A673 (cell line): ENCODE measurements at regions not wholly inside any gene's neighbourhood (a gene's known extent, or its start where the extent isn't known, plus 50 kb on each side); places are given as distances from the start of the nearest gene placed in this dataset.

Experiments used
- BruUV-seq: library from RNA; stranded (reverse); fragments of 400-500 nt; replicated peaks from 2 replicates; lab custom pipeline; 2021; lab: Mats Ljungman, UMichigan
- CTCF ChIA-PET: fragments of 300-600 bp; sonication (Branson Sonifier 250); formaldehyde crosslinking; loops from one replicate; lab custom pipeline; 2022; ENCODE audit warnings: antibody characterized with exemption; lab: Charles Lee
- POLR2A ChIA-PET: fragments of 300-600 bp; sonication (Branson Sonifier 250); formaldehyde crosslinking; loops from one replicate; lab custom pipeline; 2022; ENCODE audit warnings: antibody characterized with exemption; ENCODE audit not compliant: low non-redundant PET; lab: Charles Lee
- DNase-seq: peaks from one replicate; pipeline ENCODE4 v3.0.0-alpha.2; 2015; ENCODE audit warnings: low spot score
- H3K27ac ChIP-seq: fragments of 200-600 bp; sonication (generic); 2 replicates; pipeline ENCODE4 v1.5.1; 2016; ENCODE audit warnings: mixed run types, low read depth, mild to moderate bottlenecking, mixed read lengths, antibody characterized with exemption, low read length; ENCODE audit not compliant: poor library complexity, severe bottlenecking
- H3K27me3 ChIP-seq: fragments of 200-600 bp; sonication (generic); replicated peaks from 2 replicates; pipeline ENCODE4 v1.6.1; 2017; ENCODE audit warnings: mixed run types, low read depth, mild to moderate bottlenecking, mixed read lengths, antibody characterized with exemption, low read length; ENCODE audit not compliant: insufficient read depth, poor library complexity
- H3K36me3 ChIP-seq: fragments of 200-600 bp; sonication (generic); 2 replicates; pipeline ENCODE4 v1.6.1; 2016; ENCODE audit warnings: mixed run types, mild to moderate bottlenecking, mixed read lengths, antibody characterized with exemption, low read length; ENCODE audit not compliant: insufficient read depth, poor library complexity, severe bottlenecking
- H3K4me1 ChIP-seq: fragments of 200-600 bp; sonication (generic); 2 replicates; pipeline ENCODE4 v1.6.1; 2017; ENCODE audit warnings: mixed run types, mild to moderate bottlenecking, mixed read lengths, antibody characterized with exemption, low read length; ENCODE audit not compliant: insufficient read depth, poor library complexity, severe bottlenecking
- H3K4me3 ChIP-seq: fragments of 200-600 bp; sonication (generic); 2 replicates; pipeline ENCODE4 v1.5.1; 2016; ENCODE audit warnings: low read depth, mixed run types, mild to moderate bottlenecking, mixed read lengths, low read length; ENCODE audit not compliant: poor library complexity, severe bottlenecking
- H3K9me3 ChIP-seq: fragments of 200-600 bp; sonication (generic); 2 replicates; pipeline ENCODE4 v1.6.1; 2016; ENCODE audit warnings: mixed run types, low read depth, mild to moderate bottlenecking, mixed read lengths, antibody characterized with exemption, low read length; ENCODE audit not compliant: poor library complexity, severe bottlenecking
- EZH2 ChIP-seq: fragments of 200-600 bp; sonication (generic); IDR thresholded peaks from 2 replicates; pipeline ENCODE4 v1.6.1; 2017; ENCODE audit warnings: borderline replicate concordance, low read depth, mild to moderate bottlenecking, mixed read lengths, antibody characterized with exemption, low read length; ENCODE audit not compliant: poor library complexity, severe bottlenecking
- intact Hi-C: fragments of 100-400 bp; cut with micrococcal nuclease; formaldehyde crosslinking; loops from one replicate; pipeline ENCODE4 v1.10.0; 2022; ENCODE audit not compliant: unreplicated experiment
- TF ChIP-seq, protein P1 (sequence below): fragments of 300-800, 200-600 bp; sonication (generic); conservative IDR thresholded peaks from 2 replicates; pipeline ENCODE4 v1.5.1; 2017; ENCODE audit warnings: low read depth, mild to moderate bottlenecking, antibody characterized with exemption, low read length, moderate library complexity, mixed read lengths

DNA sequence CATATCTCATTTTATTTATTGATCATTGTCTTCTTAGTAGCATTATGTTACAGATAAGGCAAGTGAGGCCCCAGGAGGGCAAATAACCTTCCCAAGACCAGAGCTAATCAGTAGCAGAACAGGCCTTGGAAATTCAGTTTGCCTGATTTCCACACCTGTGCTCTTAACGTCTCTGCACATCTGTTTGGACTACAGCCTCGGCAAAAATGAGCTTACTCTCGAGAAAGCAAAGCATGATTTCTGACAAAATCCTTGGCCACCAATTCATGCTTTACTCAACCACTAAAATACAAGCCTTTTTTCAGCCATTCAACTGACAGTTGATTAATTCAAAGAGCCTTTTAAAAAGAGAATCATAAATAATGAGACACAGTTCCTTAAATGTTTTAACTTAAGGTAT, 309.3 kb upstream of the HTR2A start:
- Histone ChIP-seq H3K4me1 (no peaks in the 10 kb centered on the region), H3K9me3 (no peaks in the 10 kb centered on the region), H3K36me3 (no peaks in the 10 kb centered on the region), H3K27ac (no peak overlapping the region), H3K27me3 (no peaks in the 10 kb centered on the region), H3K4me3 (no peak overlapping the region)
- BruUV-seq: no TSS peak
- no peak for DNase-seq
- ChIA-PET POLR2A (no interaction called here), CTCF (no interaction called here)
- no peak for TF ChIP-seq EZH2
- TF ChIP-seq, protein P1, sequence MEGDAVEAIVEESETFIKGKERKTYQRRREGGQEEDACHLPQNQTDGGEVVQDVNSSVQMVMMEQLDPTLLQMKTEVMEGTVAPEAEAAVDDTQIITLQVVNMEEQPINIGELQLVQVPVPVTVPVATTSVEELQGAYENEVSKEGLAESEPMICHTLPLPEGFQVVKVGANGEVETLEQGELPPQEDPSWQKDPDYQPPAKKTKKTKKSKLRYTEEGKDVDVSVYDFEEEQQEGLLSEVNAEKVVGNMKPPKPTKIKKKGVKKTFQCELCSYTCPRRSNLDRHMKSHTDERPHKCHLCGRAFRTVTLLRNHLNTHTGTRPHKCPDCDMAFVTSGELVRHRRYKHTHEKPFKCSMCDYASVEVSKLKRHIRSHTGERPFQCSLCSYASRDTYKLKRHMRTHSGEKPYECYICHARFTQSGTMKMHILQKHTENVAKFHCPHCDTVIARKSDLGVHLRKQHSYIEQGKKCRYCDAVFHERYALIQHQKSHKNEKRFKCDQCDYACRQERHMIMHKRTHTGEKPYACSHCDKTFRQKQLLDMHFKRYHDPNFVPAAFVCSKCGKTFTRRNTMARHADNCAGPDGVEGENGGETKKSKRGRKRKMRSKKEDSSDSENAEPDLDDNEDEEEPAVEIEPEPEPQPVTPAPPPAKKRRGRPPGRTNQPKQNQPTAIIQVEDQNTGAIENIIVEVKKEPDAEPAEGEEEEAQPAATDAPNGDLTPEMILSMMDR: no peak
- intact Hi-C loops: no loop called here

DNA sequence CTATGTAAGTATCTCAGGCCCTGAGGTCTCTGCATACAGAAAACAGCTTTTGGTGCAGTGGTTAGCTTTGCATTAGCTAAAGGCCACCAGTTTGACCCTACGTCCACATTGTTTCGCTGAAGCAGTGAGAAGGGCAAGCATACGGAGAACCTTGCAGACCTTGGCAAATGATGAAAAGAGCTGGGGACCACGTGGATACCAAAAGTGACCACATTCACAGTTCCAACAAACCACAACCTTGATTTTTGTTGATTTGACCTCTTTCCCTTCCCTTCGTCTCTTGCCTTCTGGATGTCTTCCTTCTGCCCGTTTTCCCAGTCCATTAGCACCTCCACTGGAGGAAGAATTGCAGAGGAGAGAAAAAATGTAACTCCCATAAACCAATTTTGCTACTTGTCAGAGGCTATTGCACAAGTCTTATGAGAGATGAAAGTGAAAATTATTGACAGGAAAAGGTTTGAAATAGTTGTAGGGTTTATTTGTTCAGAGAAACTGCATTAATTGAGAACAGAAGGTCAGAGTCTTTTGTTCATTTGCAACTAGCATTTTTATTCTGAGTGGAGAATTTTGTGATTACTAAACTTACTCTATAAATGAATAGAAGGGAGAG, 293.9 kb upstream of the HTR2A start:
- CTCF ChIA-PET: no interaction called here
- H3K27me3 ChIP-seq: peaks cover 40% of the 10 kb centered on the region
- H3K4me3 ChIP-seq: no peak overlapping the region
- BruUV-seq: no TSS peak
- no peaks in the 10 kb centered on the region for H3K4me1 ChIP-seq
- TF ChIP-seq, protein P1: no peak
- TF ChIP-seq EZH2: no peak
- H3K36me3 ChIP-seq: no peaks in the 10 kb centered on the region
- no peak overlapping the region for H3K27ac ChIP-seq
- intact Hi-C loops: no loop called here
- POLR2A ChIA-PET: interaction anchor here (0.6 kb wide), 1 partner anchor 350 kb away, joined by 3 read pairs; no protein-coding TSS in a partner anchor
- no peak for DNase-seq
- H3K9me3 ChIP-seq: no peaks in the 10 kb centered on the region

DNA sequence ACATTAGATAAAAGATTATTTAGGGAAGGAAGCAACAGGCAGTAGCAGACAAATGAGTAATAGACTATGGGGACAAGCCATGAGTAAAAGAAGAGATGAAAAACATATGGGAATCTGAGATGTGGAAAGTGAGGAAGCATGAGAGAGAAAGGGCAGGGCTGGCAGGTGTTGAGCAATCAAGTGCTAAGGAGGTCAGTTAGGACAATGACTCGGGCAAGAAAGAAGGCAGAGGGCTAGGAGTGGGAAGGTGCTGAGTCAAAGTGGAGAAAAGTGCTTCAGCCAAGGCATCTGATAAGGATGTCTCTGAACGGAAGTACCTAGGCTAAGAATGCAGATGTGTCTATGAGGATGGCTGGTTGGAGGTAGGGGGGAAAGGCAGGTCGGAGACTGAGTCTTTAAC, 291.9 kb upstream of the HTR2A start:
- no peaks in the 10 kb centered on the region for H3K4me1 ChIP-seq
- peaks cover 58% of the 10 kb centered on the region for H3K27me3 ChIP-seq
- intact Hi-C loops: no loop called here
- no peak for DNase-seq
- H3K27ac ChIP-seq: no peak overlapping the region
- no peak overlapping the region for H3K4me3 ChIP-seq
- no peaks in the 10 kb centered on the region for H3K36me3 ChIP-seq
- BruUV-seq: no TSS peak
- ChIA-PET POLR2A (no interaction called here), CTCF (no interaction called here)
- H3K9me3 ChIP-seq: no peaks in the 10 kb centered on the region
- TF ChIP-seq, protein P1: no peak
- TF ChIP-seq EZH2: no peak
